ENCODE measurements at regions not wholly inside any gene's neighbourhood (a gene's known extent, or its start where the extent isn't known, plus 50 kb on each side); places are given as distances from the start of the nearest gene placed in this dataset.

DNA sequence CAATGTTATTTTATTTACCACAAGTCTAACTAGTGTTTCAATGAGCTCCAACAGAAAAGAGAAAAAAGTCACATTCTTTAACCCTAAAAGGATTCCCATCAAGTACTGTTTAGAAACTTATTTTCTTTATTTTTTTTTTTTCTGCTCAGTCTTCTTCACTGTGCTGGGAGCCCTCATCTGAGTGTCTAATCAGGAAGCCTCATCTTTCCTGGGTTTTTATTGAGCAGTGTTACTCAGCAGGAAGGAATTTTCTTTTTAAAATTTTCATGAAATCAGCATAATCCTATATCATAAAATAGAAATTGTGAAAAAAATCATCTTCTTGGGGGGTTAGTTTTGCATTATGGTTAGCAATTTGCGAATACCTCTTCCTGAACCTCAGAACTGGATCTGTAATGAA is 453.8 kb downstream of the CDH2 start:
- ATAC-seq (no peak), DNase-seq (no peak)
- POLR2A ChIA-PET: no interaction called here
- Mint-ChIP-seq H3K36me3 (peaks cover 0 to 4% (median 0%) of the 10 kb centered on the region in 3 donors), H3K4me1 (no peaks in the 10 kb centered on the region), H3K27me3 (peaks cover 0 to 3% (median 0%) of the 10 kb centered on the region in 5 donors), H3K9me3 (peaks cover 3 to 37% (median 11%) of the 10 kb centered on the region in 9 donors), H3K27ac (no peak overlapping the region), H3K4me3 (no peak overlapping the region)

DNA sequence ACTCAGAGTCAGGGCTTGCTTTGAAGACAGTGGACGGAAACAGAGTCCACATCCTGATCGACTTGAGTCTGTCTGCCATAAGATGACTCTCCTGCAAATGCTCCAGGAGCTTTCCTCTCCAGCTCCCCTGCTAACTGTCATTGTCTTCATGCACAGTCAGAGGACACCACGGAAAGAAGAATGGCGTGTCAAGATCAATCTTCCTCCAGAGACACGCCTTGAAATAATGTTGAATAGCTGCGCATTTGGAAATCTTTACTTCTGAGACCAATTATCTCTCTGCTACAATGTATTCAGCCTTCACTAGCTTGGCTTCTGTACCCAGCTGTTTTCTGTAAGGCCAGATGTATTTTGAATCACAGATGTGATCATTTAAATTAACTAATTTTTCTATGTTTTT is 457.2 kb downstream of the CDH2 start:
- Mint-ChIP-seq H3K4me3 (no peak overlapping the region), H3K27me3 (no peaks in the 10 kb centered on the region), H3K27ac (no peak overlapping the region), H3K9me3 (peaks cover 3 to 25% (median 7%) of the 10 kb centered on the region in 9 donors), H3K4me1 (no peaks in the 10 kb centered on the region), H3K36me3 (no peaks in the 10 kb centered on the region)
- DNase-seq (no peak), ATAC-seq (no peak)
- POLR2A ChIA-PET: no interaction called here

DNA sequence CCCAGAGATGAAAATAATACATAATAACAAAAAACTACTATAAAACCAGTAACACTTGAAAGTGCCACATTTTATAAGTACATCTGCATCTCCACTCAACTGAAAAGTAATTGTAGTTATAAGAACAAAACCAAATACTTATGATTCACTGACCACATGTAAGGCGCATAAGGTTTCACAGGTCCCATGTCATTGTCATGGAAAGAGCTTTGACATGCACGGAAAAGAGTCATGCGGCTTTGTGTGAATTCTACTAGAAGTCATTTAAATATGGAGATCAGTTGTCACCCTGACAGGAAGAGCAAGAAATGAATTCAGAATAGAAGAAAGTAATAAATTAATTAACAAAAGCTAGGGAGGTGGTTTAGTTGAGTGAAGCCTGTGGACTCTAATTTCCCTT is 459.1 kb downstream of the CDH2 start:
- peaks cover 0 to 29% (median 7%) of the 10 kb centered on the region in 9 donors for H3K9me3 Mint-ChIP-seq
- H3K4me3 Mint-ChIP-seq: no peak overlapping the region
- H3K4me1 Mint-ChIP-seq: no peaks in the 10 kb centered on the region
- no peak overlapping the region for H3K27ac Mint-ChIP-seq
- H3K36me3 Mint-ChIP-seq: no peaks in the 10 kb centered on the region
- DNase-seq: no peak
- POLR2A ChIA-PET: no interaction called here
- no peaks in the 10 kb centered on the region for H3K27me3 Mint-ChIP-seq
- ATAC-seq: no peak

DNA sequence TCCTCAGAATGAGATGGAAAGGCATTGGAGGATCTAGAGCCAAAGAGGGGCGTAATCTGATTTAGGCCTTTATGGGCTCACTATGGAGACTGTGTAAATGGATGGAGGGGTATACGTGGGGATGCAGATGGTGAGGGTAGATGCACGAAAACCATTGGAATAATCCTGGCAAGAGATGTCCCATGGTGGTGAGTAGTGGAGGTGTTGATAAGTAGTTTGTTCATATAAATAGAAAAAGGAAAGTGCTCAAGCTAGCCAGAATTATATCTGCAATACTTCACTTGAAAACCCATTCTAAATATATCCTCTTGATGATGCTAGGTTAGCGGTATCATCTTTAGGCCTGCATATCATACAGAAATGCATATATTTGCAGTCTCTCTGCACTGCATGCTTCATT is 459.7 kb downstream of the CDH2 start:
- ATAC-seq: no peak
- DNase-seq: no peak
- Mint-ChIP-seq H3K4me1 (no peaks in the 10 kb centered on the region), H3K27ac (no peak overlapping the region), H3K9me3 (peaks cover 0 to 29% (median 7%) of the 10 kb centered on the region in 9 donors), H3K4me3 (no peak overlapping the region), H3K27me3 (no peaks in the 10 kb centered on the region), H3K36me3 (no peaks in the 10 kb centered on the region)
- POLR2A ChIA-PET: no interaction called here

DNA sequence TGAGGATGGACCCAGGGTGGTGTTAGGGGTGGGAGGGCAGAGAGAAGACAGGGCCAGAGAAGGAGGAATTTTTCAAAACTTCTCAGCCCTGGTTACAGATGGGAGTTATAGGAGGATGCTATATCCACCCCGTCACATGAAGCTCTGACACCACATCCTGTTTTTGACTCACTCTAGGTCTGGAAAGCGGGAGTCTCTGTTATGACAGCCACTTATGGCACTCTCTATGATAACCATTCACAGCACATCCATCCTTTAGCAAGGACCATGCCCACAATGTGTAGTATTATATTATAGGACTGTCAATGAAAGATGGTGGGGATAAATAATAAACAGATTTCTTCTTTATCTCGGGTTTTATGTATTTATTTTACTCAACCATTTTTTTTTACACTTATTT is 461.2 kb downstream of the CDH2 start:
- Mint-ChIP-seq H3K36me3 (no peaks in the 10 kb centered on the region), H3K4me1 (no peaks in the 10 kb centered on the region)

DNA sequence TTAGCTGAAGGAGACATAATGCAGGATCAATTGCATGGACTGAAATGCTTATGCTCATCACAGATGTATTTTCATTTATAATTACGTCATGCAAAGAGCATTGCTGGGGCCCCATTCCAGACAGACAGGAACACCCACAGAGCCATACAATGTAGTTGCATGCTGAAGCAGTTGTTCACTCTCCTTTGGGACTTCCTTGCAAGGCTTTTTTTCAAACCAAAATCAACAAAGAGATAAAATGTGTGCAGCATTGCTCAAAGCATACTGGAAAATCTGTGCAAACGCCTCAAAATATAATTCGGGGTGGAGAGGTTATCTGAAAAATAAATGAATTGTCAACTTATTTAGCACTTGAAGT is 463.2 kb downstream of the CDH2 start:
- ATAC-seq: no peak
- no peak overlapping the region for H3K4me3 Mint-ChIP-seq

More for the DNA sequence above, 461.2 kb downstream of the CDH2 start:
- Mint-ChIP-seq H3K4me3 (no peak overlapping the region), H3K27me3 (no peaks in the 10 kb centered on the region), H3K9me3 (peaks cover 0 to 37% (median 10%) of the 10 kb centered on the region in 9 donors), H3K27ac (no peak overlapping the region)
- ATAC-seq (no peak), DNase-seq (no peak)
- POLR2A ChIA-PET: no interaction called here

GRCh38 chr18:27713037-27713737 is 463.7 kb downstream of the CDH2 start:
- DNase-seq: no peak
- Mint-ChIP-seq H3K27ac (no peak overlapping the region), H3K4me3 (no peak overlapping the region), H3K27me3 (no peaks in the 10 kb centered on the region), H3K9me3 (peaks cover 6 to 48% (median 18%) of the 10 kb centered on the region in 9 donors), H3K4me1 (no peaks in the 10 kb centered on the region), H3K36me3 (no peaks in the 10 kb centered on the region)
- POLR2A ChIA-PET: no interaction called here
- ATAC-seq: no peak

More for the DNA sequence above, 463.2 kb downstream of the CDH2 start:
- POLR2A ChIA-PET: no interaction called here
- no peaks in the 10 kb centered on the region for H3K4me1 Mint-ChIP-seq
- no peak overlapping the region for H3K27ac Mint-ChIP-seq
- H3K36me3 Mint-ChIP-seq: no peaks in the 10 kb centered on the region
- H3K27me3 Mint-ChIP-seq: no peaks in the 10 kb centered on the region
- H3K9me3 Mint-ChIP-seq: peaks cover 5 to 45% (median 16%) of the 10 kb centered on the region in 9 donors
- DNase-seq: no peak

- Mint-ChIP-seq H3K27me3 (no peaks in the 10 kb centered on the region), H3K36me3 (no peaks in the 10 kb centered on the region), H3K4me3 (no peak overlapping the region), H3K27ac (no peak overlapping the region), H3K4me1 (no peaks in the 10 kb centered on the region), H3K9me3 (peaks cover 6 to 44% (median 16%) of the 10 kb centered on the region in 9 donors)
- DNase-seq (no peak), ATAC-seq (no peak)
- POLR2A ChIA-PET: no interaction called here
These were observed 464.9 kb downstream of the CDH2 start for GRCh38 chr18:27712066-27712465.

DNA sequence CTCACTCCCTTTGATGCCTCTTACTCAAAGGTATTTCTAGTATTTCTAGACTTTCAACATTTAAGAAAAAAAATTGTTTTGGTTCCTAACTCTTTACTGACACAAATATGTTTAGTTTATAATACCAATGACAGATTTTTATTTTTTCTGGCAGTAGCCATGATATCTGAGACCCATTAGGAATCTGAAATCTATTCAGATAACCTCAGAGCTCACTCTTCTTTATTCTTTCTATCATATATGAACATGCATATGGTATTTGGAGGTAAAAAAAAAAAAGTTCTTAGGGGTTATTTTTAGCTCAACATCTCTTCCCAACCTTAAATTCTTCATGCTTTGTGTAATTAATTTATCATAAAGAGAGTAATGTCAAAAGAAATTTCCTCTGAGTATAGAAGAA is 465.5 kb downstream of the CDH2 start:
- no peak overlapping the region for H3K27ac Mint-ChIP-seq
- H3K27me3 Mint-ChIP-seq: no peaks in the 10 kb centered on the region
- ATAC-seq (no peak), DNase-seq (no peak)
- H3K9me3 Mint-ChIP-seq: peaks cover 6 to 43% (median 16%) of the 10 kb centered on the region in 9 donors
- H3K4me3 Mint-ChIP-seq: no peak overlapping the region
- POLR2A ChIA-PET: no interaction called here
- H3K36me3 Mint-ChIP-seq: no peaks in the 10 kb centered on the region
- H3K4me1 Mint-ChIP-seq: no peaks in the 10 kb centered on the region

DNA sequence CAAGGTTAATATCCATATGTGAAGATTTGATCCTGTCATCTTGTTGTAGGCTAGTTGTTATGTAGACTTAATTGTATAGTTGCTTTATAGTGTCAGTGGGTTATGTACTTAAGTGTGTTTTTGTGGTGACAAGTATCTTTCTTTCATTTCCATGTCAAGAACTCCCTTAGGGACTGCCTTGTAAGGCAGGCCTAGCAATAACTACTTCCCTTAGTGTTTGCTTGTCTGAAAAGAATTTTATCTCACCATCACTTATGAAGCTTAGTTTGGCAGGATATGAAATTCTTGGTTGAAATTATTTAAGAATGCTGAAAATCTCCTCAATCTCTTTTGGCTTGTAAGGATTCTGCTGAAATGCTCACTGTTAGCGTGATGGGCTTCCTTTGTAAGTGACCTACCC is 467.6 kb downstream of the CDH2 start:
- Mint-ChIP-seq H3K36me3 (no peaks in the 10 kb centered on the region), H3K27me3 (no peaks in the 10 kb centered on the region), H3K27ac (no peak overlapping the region), H3K9me3 (peaks cover 3 to 39% (median 14%) of the 10 kb centered on the region in 9 donors), H3K4me1 (no peaks in the 10 kb centered on the region), H3K4me3 (no peak overlapping the region)
- POLR2A ChIA-PET: no interaction called here
- no peak for ATAC-seq
- no peak for DNase-seq

- H3K4me1 Mint-ChIP-seq: no peaks in the 10 kb centered on the region
- H3K4me3 Mint-ChIP-seq: no peak overlapping the region
- no peaks in the 10 kb centered on the region for H3K36me3 Mint-ChIP-seq
- peaks cover 9 to 43% (median 18%) of the 10 kb centered on the region in 9 donors for H3K9me3 Mint-ChIP-seq
- ATAC-seq (no peak), DNase-seq (no peak)
- no peak overlapping the region for H3K27ac Mint-ChIP-seq
- peaks cover 0 to 4% (median 0%) of the 10 kb centered on the region in 5 donors for H3K27me3 Mint-ChIP-seq
- POLR2A ChIA-PET: no interaction called here
These were observed 469.7 kb downstream of the CDH2 start for GRCh38 chr18:27707201-27707600.

- Mint-ChIP-seq H3K4me3 (no peak overlapping the region), H3K4me1 (no peaks in the 10 kb centered on the region), H3K9me3 (peaks cover 5 to 34% (median 13%) of the 10 kb centered on the region in 9 donors), H3K27me3 (peaks cover 0 to 4% (median 0%) of the 10 kb centered on the region in 5 donors), H3K27ac (no peak overlapping the region), H3K36me3 (no peaks in the 10 kb centered on the region)
- DNase-seq (no peak), ATAC-seq (no peak)
- POLR2A ChIA-PET: no interaction called here
These were observed 472.1 kb downstream of the CDH2 start for GRCh38 chr18:27704736-27705361.

DNA sequence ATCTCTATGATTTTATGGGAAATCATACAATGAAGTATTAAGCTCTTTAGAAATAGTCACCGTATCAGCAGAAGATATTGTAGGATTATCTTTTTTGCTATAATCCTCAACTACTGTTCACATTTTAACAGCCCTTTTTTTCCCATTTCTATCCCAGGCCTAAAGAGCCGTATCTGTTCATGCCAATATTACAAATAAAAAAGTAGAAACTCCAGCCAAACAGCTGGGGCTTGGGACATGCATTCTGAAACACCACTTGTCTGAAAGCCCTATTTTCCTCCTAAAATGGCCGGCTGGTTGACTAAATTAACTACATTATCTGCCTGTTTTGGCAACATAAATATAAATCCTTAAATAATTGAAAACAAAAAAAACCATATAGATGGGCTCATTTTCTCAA is 477.8 kb downstream of the CDH2 start:
- ATAC-seq (no peak), DNase-seq (no peak)
- peaks cover 0 to 4% (median 0%) of the 10 kb centered on the region in 5 donors for H3K27me3 Mint-ChIP-seq
- no peak overlapping the region for H3K4me3 Mint-ChIP-seq
- POLR2A ChIA-PET: no interaction called here
- peaks cover 0 to 29% (median 11%) of the 10 kb centered on the region in 9 donors for H3K9me3 Mint-ChIP-seq
- H3K36me3 Mint-ChIP-seq: peaks cover 0 to 5% (median 0%) of the 10 kb centered on the region in 3 donors
- no peaks in the 10 kb centered on the region for H3K4me1 Mint-ChIP-seq
- H3K27ac Mint-ChIP-seq: no peak overlapping the region

DNA sequence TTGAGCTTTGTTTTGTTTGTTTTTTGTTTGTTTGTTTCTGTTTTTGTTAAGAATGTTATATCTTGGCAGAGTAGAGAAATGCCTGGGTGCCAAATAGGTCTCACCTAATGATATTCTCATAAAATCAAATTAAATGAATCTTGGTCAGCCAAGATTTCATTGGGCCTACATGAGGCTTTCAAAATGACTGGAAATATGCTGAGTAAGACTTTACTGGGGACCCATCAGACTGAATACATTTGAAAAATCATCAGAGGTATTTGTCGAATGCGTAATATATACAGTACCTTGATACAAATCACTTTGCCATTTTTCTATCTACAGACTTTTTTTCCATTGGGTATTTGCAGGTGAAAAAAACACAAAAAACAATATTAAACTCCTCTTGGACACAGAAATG is 480.8 kb downstream of the CDH2 start:
- ATAC-seq (no peak), DNase-seq (no peak)
- peaks cover 0 to 5% (median 0%) of the 10 kb centered on the region in 3 donors for H3K36me3 Mint-ChIP-seq
- H3K27me3 Mint-ChIP-seq: peaks cover 0 to under 1% (median 0%) of the 10 kb centered on the region in 5 donors
- H3K4me3 Mint-ChIP-seq: no peak overlapping the region
- no peak overlapping the region for H3K27ac Mint-ChIP-seq
- no peaks in the 10 kb centered on the region for H3K4me1 Mint-ChIP-seq
- POLR2A ChIA-PET: no interaction called here
- H3K9me3 Mint-ChIP-seq: peaks cover 7 to 37% (median 14%) of the 10 kb centered on the region in 9 donors
